ENCODE measurements at regions not wholly inside any gene's neighbourhood (a gene's known extent, or its start where the extent isn't known, plus 50 kb on each side); places are given as distances from the start of the nearest gene placed in this dataset.

- no peak for TF ChIP-seq ARNT2 (CRISPR knock-in tag; IDR thresholded peaks at IDR 0.05; ENCODE audit: low read depth)
Observed at GRCh38 chr3:101939361-101940049, 90.2 kb downstream of the NFKBIZ start (continued).

GRCh38 chr3:101940521-101941317, 91.4 kb downstream of the NFKBIZ start:
- 17% methylated on average over 9 of the region's 9 CpGs for WGBS (ENCODE audit: low lambda C conversion rate)
- Histone ChIP-seq H3K4me3 (replicated peaks in 1 of 3; ENCODE audit: insufficient read depth in 1 of 3, low read depth in 2 of 3, low read length in 3 of 3) (no peak overlapping the region), H3K36me3 (replicated peaks in 1 of 2; ENCODE audit: control insufficient read depth in 1 of 2, insufficient read depth in 2 of 2, low read length in 2 of 2) (no peaks in the 10 kb centered on the region), H3K9me3 (ENCODE audit: low read length) (no peaks in the 10 kb centered on the region), H3K27me3 (ENCODE audit: control insufficient read depth in 1 of 2, insufficient read depth in 2 of 2, low read length in 2 of 2) (peaks cover 0 to 5% of the 10 kb centered on the region in 2 experiments; a peak in 1 of 5 replicates), H4K20me1 (ENCODE audit: insufficient read depth, low read length) (no peaks in the 10 kb centered on the region), H2AFZ (ENCODE audit: low read length) (no peak overlapping the region), H3K4me1 (ENCODE audit: insufficient read depth, low read length) (no peaks in the 10 kb centered on the region), H3K79me2 (ENCODE audit: insufficient read depth, low read length) (no peaks in the 10 kb centered on the region), H3K4me2 (ENCODE audit: low read depth, low read length) (no peak overlapping the region), H3K27ac (ENCODE audit: extremely low read length, insufficient read depth, low read length) (no peak overlapping the region), H3K9ac (ENCODE audit: insufficient read depth, low read depth, low read length) (no peak overlapping the region)
- intact Hi-C loops (cut with micrococcal nuclease; ENCODE audit: unreplicated experiment): no loop called here
- ChIA-PET CTCF (ENCODE audit: low intra/inter-chr PET ratio, low total read pairs) (no interaction called here), POLR2A (no interaction called here)
- TF ChIP-seq LCORL (IDR thresholded peaks at IDR 0.05): no peak
- TF ChIP-seq LCORL (CRISPR knock-in tag; IDR thresholded peaks at IDR 0.05): no peak
- no peak for TF ChIP-seq ZNF446 (CRISPR knock-in tag; IDR thresholded peaks at IDR 0.05)
- TF ChIP-seq FOXK2 (IDR thresholded peaks at IDR 0.05): no peak
- no peak for FAIRE-seq
- no TSS peak for BruUV-seq (replicated peaks)
- DNase-seq (ENCODE audit: low spot score): no peak
- ATAC-seq: no peak
- in situ Hi-C loops (cut with HindIII; ENCODE audit: extremely low pct_ligation_motif_present, low pct_unique_long_range_greater_than_20kb): no loop called here
